Natural killer cell (primary cell): ENCODE measurements at regions not wholly inside any gene's neighbourhood (a gene's known extent, or its start where the extent isn't known, plus 50 kb on each side); places are given as distances from the start of the nearest gene placed in this dataset.
"Not testable (repeated sequence)": the region's sequence is repeated elsewhere in the genome, so short reads cannot be mapped to it uniquely, and the experiment has no call there.

Source experiments
- ATAC-seq, 3 donors: fragments of 150-1000 bp in 2 of 3; fragments of 200-7000 bp in 1 of 3; cut with Tn5 transposase; 1 replicate in 1 of 3; 2 replicates in 2 of 3; pipeline ENCODE4 v1.10.0; 2021; ENCODE audit warnings: mild to moderate bottlenecking in 2 of 3, moderate library complexity in 2 of 3
- DNase-seq, 2 donors: peaks; one replicate each; pipeline versions ENCODE4 v3.0.0 to v3.0.0-alpha.2; 2013 to 2021; ENCODE audit warnings: mixed read lengths in 1 of 2
- H3K27ac ChIP-seq: one replicate; pipeline ENCODE4 v1.5.1; 2013; ENCODE audit warnings: mild to moderate bottlenecking, low read length
- H3K27me3 ChIP-seq: one replicate; pipeline ENCODE4 v1.6.1; 2013; ENCODE audit warnings: low read length; ENCODE audit not compliant: control insufficient read depth, insufficient read depth
- H3K36me3 ChIP-seq: one replicate; pipeline ENCODE4 v1.6.1; 2013; ENCODE audit warnings: low read length; ENCODE audit not compliant: control insufficient read depth, insufficient read depth
- H3K4me1 ChIP-seq: one replicate; pipeline ENCODE4 v1.6.1; 2013; ENCODE audit warnings: low read length; ENCODE audit not compliant: control insufficient read depth, insufficient read depth
- H3K4me3 ChIP-seq: one replicate; pipeline ENCODE4 v1.5.1; 2013; ENCODE audit warnings: low read length
- H3K9me3 ChIP-seq: one replicate; pipeline ENCODE4 v1.6.1; 2013; ENCODE audit warnings: low read length; ENCODE audit not compliant: control insufficient read depth, insufficient read depth
- H3K27ac Mint-ChIP-seq, 2 donors: one replicate each; pipeline ENCODE4 v1.8.0; 2022; ENCODE audit warnings: mild to moderate bottlenecking in 2 of 2, mixed read lengths in 2 of 2, moderate library complexity in 1 of 2
- H3K27me3 Mint-ChIP-seq, 2 donors: one replicate each; pipeline ENCODE4 v1.8.0; 2022; ENCODE audit warnings: low read depth in 2 of 2, mixed read lengths in 2 of 2
- H3K36me3 Mint-ChIP-seq: one replicate; pipeline ENCODE4 v1.8.0; 2022; ENCODE audit warnings: mixed read lengths
- H3K4me1 Mint-ChIP-seq, 2 donors: one replicate each; pipeline ENCODE4 v1.8.0; 2022; ENCODE audit warnings: mixed read lengths in 2 of 2
- H3K4me3 Mint-ChIP-seq: one replicate; pipeline ENCODE4 v1.8.0; 2022; ENCODE audit warnings: mild to moderate bottlenecking, moderate library complexity, mixed read lengths
- H3K9me3 Mint-ChIP-seq, 2 donors: one replicate each; pipeline ENCODE4 v1.8.0; 2022; ENCODE audit warnings: mixed read lengths in 2 of 2
- WGBS: methylation state at CpG from one replicate; pipeline ENCODE4 v1.1.7; 2013; ENCODE audit warnings: missing lambda C conversion rate; ENCODE audit not compliant: insufficient coverage; 5-methylcytosine and 5-hydroxymethylcytosine counted together
- intact Hi-C: fragments of 100-400 bp; cut with micrococcal nuclease; formaldehyde crosslinking; loops from one replicate; pipeline ENCODE4 v1.14.2; 2022
- TF ChIP-seq, protein P1 (sequence below): fragments of 200-600 bp; IDR thresholded peaks from one replicate; pipeline ENCODE4 v1.8.0; 2022; ENCODE audit warnings: antibody characterized with exemption

DNA sequence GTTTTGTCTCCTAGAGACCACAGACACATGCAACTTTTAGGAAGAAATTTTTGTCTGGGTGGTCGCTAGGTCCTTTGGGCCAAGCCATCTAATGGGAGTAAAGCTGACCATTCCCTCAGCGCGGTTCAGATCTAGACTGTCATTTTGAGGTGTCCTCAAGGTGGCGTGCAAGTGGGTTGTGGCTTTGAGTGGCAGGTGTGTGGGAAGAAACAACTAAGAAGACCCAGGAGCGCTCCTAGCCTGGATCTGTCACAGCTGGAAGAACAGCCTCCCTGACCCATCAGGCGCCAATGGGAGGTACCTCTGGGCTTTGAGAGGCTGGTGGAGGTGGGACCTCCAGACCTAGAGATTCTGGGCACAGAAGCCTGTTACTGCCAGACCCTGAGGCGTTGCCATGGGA lies 645.1 kb downstream of the KCNJ18 start:
- intact Hi-C loops, result no loop called here
- H3K27ac Mint-ChIP-seq, result no peak overlapping the region
- H3K4me1 Mint-ChIP-seq, result no peaks in the 10 kb centered on the region
- no peaks in the 10 kb centered on the region for H3K36me3 Mint-ChIP-seq
- Histone ChIP-seq H3K36me3 (no peaks in the 10 kb centered on the region), H3K27me3 (no peaks in the 10 kb centered on the region), H3K9me3 (peaks cover 13% of the 10 kb centered on the region), H3K4me1 (no peaks in the 10 kb centered on the region), H3K4me3 (no peak overlapping the region), H3K27ac (no peak overlapping the region)
- TF ChIP-seq, protein P1, sequence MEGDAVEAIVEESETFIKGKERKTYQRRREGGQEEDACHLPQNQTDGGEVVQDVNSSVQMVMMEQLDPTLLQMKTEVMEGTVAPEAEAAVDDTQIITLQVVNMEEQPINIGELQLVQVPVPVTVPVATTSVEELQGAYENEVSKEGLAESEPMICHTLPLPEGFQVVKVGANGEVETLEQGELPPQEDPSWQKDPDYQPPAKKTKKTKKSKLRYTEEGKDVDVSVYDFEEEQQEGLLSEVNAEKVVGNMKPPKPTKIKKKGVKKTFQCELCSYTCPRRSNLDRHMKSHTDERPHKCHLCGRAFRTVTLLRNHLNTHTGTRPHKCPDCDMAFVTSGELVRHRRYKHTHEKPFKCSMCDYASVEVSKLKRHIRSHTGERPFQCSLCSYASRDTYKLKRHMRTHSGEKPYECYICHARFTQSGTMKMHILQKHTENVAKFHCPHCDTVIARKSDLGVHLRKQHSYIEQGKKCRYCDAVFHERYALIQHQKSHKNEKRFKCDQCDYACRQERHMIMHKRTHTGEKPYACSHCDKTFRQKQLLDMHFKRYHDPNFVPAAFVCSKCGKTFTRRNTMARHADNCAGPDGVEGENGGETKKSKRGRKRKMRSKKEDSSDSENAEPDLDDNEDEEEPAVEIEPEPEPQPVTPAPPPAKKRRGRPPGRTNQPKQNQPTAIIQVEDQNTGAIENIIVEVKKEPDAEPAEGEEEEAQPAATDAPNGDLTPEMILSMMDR, result no peak
- ATAC-seq (no peak), DNase-seq (no peak)
- H3K27me3 Mint-ChIP-seq, result no peaks in the 10 kb centered on the region
- H3K4me3 Mint-ChIP-seq, result no peak overlapping the region
- 56% methylated on average over 7 of the region's 7 CpGs for WGBS
- peaks cover 2 to 5% of the 10 kb centered on the region in 2 donors for H3K9me3 Mint-ChIP-seq

DNA sequence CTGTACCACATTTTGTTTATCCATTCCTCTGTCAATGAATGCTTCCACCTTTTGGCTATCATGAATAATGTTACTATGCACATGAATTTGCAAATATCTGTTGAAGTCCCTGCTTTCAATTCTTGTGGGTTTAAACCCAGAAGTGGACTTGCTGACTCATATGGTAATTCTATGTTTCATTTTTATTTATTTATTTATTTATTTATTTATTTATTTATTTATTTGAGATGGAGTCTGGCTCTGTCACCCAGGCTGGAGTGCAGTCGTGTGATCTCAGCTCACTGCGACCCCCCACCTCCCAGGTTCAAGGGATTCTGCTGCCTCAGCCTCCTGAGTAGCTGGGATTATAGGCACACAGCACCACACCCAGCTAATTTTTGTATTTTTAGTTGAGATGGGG lies 664.3 kb downstream of the KCNJ18 start:
- no CpG with 5 or more reads among the region's 2 CpGs for WGBS
- H3K27me3 ChIP-seq, DNase-seq, H3K4me3 Mint-ChIP-seq, H3K4me3 ChIP-seq, H3K27ac ChIP-seq, H3K36me3 Mint-ChIP-seq, H3K27ac Mint-ChIP-seq, intact Hi-C loops, H3K4me1 ChIP-seq, ATAC-seq, H3K4me1 Mint-ChIP-seq, H3K27me3 Mint-ChIP-seq, H3K36me3 ChIP-seq, H3K9me3 ChIP-seq: not testable (repeated sequence)
- H3K9me3 Mint-ChIP-seq, result peaks cover 15 to 19% of the 10 kb centered on the region in 2 donors

DNA sequence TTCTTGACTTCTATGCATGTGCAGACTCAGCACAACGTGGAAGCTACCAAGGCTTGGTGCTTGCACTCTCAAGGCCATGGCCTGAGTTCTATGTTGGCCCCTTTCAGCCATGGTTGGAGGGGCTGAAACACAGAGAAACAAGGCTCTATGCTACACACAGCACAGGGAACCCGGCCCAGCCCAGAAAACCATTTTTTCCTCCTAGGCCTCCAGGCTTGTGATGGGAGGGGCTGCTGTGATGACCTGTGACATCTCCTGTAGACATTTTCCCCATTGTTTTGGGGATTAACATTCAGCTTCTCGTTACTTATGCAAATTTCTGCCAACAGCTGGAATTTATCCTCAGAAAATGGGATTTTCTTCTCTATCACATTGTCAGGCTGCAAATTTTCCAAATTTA lies 678.7 kb downstream of the KCNJ18 start:
- WGBS, result 43% methylated on average over 3 of the region's 3 CpGs
- H3K4me1 Mint-ChIP-seq, H3K4me1 ChIP-seq, H3K4me3 ChIP-seq, H3K27ac ChIP-seq, ATAC-seq, H3K27me3 Mint-ChIP-seq, H3K27me3 ChIP-seq, H3K4me3 Mint-ChIP-seq, H3K27ac Mint-ChIP-seq, intact Hi-C loops, H3K36me3 ChIP-seq, DNase-seq: not testable (repeated sequence)
- Mint-ChIP-seq H3K36me3 (peaks cover 18% of the 10 kb centered on the region), H3K9me3 (peaks cover 7 to 11% of the 10 kb centered on the region in 2 donors)
- H3K9me3 ChIP-seq, result peaks cover 20% of the 10 kb centered on the region

DNA sequence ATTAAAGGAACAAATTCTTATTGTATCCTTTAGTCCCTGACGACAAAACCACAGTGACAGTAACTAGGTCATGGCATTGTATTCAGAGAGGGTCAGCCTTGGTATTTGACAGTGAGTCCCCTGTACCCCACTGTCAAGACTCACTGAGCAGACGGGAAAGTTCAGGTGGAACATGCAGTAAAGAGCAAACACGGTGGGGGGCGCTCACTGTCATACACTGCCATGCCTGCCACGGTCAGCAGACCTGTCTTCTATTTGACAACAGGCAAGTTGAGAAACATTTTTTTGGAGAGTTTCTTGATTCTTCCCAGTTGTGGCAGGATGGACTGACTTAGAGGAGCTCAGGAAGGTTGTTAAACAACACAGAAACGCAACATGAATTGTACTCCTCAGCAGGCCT lies 681.6 kb downstream of the KCNJ18 start:
- WGBS, result 55% methylated on average over 6 of the region's 6 CpGs
- H3K4me1 Mint-ChIP-seq, result no peaks in the 10 kb centered on the region
- no peak overlapping the region for H3K4me3 Mint-ChIP-seq
- H3K27ac Mint-ChIP-seq, result no peak overlapping the region
- H3K9me3 ChIP-seq, result peaks cover 12% of the 10 kb centered on the region
- ATAC-seq (no peak), DNase-seq (no peak)
- no peaks in the 10 kb centered on the region for H3K4me1 ChIP-seq
- no peak overlapping the region for H3K27ac ChIP-seq
- H3K27me3 Mint-ChIP-seq, result no peaks in the 10 kb centered on the region
- H3K9me3 Mint-ChIP-seq, result peaks cover 7 to 11% of the 10 kb centered on the region in 2 donors
- intact Hi-C loops, result no loop called here
- TF ChIP-seq, protein P1, result no peak
- no peaks in the 10 kb centered on the region for H3K27me3 ChIP-seq
- H3K36me3 Mint-ChIP-seq, result peaks cover 18% of the 10 kb centered on the region
- no peak overlapping the region for H3K4me3 ChIP-seq
- no peaks in the 10 kb centered on the region for H3K36me3 ChIP-seq

DNA sequence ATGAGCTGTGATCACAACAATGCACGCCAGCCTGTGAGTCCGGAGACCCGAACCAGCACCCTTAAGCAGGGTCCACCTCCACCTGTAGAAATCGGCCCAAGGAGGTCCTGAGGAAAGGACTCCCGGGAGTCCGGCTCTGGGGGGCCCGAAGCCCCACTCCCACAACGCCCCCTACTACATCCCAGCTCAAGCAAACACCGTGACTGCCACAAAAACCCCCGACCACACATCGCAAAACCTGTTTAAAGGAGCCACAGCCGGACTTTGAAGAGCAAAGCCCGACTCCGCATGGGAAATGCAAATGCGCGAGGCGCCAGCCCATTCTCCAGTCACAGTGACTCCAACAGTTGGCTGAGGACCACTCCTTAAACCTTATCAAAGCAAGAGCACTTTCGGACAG lies 682.4 kb downstream of the KCNJ18 start:
- no peaks in the 10 kb centered on the region for H3K4me1 ChIP-seq
- Mint-ChIP-seq H3K27me3 (no peaks in the 10 kb centered on the region), H3K4me3 (no peak overlapping the region), H3K4me1 (no peaks in the 10 kb centered on the region), H3K9me3 (peaks cover 7 to 10% of the 10 kb centered on the region in 2 donors), H3K27ac (no peak overlapping the region), H3K36me3 (peaks cover 18% of the 10 kb centered on the region)
- no peak for DNase-seq
- ATAC-seq, result no peak
- H3K27ac ChIP-seq, result no peak overlapping the region
- intact Hi-C loops, result no loop called here
- TF ChIP-seq, protein P1, result no peak
- no peaks in the 10 kb centered on the region for H3K27me3 ChIP-seq
- H3K4me3 ChIP-seq, result no peak overlapping the region
- no peaks in the 10 kb centered on the region for H3K36me3 ChIP-seq
- H3K9me3 ChIP-seq, result peaks cover 12% of the 10 kb centered on the region
- WGBS, result 80% methylated on average over 18 of the region's 18 CpGs

DNA sequence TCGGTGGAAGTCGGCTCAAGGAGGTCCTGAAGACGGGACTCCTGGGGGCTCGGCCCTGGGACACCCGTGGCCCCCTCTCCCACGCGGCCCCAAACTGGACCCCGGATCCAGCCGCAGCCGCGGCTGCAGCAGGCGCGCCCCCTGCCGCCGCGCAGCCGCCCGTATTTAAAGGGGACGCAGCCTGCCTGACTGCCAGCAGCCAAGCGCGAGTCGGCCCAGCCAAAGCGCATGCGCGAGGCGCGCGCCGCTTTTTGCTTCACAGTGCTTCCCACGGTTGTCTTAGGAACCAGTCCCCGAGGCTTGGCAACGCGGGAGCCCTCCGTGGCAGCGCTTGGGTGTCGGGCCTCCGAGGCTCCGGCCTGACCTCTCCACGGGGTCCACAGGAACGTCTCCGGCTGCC lies 684.4 kb downstream of the KCNJ18 start:
- H3K9me3 Mint-ChIP-seq, H3K4me1 ChIP-seq, H3K4me1 Mint-ChIP-seq, H3K27me3 ChIP-seq, ATAC-seq, H3K27ac Mint-ChIP-seq, H3K4me3 Mint-ChIP-seq, H3K9me3 ChIP-seq, H3K4me3 ChIP-seq, H3K27ac ChIP-seq, DNase-seq, H3K36me3 ChIP-seq, H3K27me3 Mint-ChIP-seq, intact Hi-C loops: not testable (repeated sequence)
- 79% methylated on average over 6 of the region's 41 CpGs for WGBS
- H3K36me3 Mint-ChIP-seq, result peaks cover 18% of the 10 kb centered on the region
